Middle frontal gyrus (tissue), 1 donor: ENCODE measurements at regions not wholly inside any gene's neighbourhood (a gene's known extent, or its start where the extent isn't known, plus 50 kb on each side); places are given as distances from the start of the nearest gene placed in this dataset.

Experiments
- DNase-seq: peaks from one replicate; pipeline ENCODE4 v3.0.0-alpha.2; 2015; ENCODE audit warnings: low spot score; ENCODE audit errors: extremely low spot score

GRCh38 chr14:25180221-25180620 is 130.3 kb upstream of the STXBP6 start:
- no peak for DNase-seq

- no peak for DNase-seq
These were observed 128.3 kb upstream of the STXBP6 start for GRCh38 chr14:25178255-25178654.

DNA sequence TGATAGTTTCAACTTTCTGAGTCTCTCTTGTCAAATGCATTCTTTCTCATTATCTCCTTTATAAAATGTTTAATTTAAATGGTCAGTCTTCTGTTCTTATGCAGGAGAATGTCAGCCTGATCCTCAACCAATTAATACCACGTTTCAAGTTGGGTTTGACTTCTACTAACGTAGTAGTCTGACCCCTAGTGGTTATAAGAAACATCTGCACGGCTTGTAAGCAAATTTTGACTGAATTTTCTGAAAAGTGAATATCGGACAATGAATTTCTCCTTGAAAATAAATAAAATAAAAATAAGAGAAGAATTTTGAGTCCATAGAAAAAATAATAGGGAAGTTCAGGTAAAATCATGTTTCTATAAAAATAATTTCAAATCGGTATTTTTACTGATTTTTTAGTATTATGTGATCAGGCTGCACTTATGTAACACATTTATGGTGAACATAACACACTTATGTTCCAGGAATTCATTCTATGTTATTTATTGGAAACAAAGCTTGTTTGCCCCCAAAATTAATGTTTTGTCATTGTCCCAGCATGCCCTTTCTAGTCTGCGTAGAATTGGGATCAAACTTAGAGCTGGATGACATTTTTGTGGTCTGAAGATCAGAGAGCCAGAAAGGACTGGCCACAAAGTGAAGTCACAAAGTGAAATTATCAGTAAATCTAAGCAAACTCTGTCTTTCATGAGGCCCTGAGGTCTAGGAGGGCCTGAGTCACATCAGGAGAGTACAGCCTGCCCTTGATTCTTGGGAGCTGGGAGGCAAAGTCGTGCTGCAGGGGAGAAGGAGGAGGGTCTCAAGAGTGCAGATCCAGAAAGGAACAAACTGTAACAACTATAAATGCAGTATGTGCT is 101.2 kb upstream of the STXBP6 start:
- peak; percentile 40 for DNase-seq

DNA sequence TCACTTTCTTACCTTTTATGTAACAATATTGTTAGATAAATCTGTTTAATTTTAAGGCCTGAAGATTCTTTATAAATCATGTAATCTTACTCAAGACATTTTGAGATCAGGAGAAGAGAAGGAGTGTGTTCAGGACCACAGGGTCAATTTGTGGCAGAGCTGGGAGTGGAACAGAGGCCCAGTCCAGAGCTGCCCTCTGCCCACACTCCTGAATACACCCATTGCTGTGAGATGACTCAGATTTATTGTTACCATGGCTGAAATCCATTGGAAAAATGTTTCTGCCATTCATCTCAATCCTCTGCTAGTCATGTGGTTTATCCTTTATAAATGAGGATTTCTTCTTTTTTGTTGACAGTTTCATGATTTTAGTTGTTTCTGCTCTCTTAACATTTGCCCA is 100.5 kb upstream of the STXBP6 start:
- DNase-seq = no peak

DNA sequence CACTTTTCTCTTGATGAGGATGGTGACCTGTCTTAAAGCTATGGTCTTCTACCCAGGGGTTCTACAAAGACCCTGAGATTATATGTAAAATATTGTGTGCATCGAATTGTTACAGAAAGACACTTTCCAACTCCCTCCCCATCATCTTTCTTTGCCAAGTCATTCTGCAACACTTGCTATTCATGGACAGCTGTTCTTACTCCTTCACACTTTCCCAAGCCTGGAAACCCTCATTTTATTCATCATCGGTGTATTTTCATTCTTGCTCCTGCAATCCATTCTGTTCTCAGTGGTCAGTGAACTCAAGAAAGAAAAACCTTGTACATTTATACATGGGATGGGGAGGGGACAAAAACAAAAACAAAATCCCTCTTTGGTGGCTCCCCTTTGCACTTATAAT is 90.5 kb upstream of the STXBP6 start:
- DNase-seq = peak; percentile 18

DNA sequence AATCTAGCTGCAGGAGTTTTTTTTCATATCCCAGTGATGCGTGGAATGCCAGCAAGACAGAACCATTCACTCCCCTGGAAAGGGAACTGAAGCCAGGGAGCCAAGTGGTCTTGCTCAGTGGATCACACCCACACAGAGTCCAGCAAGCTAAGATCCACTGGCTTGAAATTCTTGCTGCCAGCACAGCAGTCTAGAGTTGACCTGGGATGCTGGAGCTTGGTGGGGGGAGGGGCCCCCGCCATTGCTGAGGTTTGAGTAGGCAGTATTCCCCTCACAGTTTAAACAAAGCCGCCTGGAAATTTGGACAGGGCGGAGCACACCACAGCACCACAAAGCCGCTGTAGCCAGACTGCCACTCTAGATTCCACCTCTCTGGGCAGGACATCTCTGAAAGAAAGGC is 86.9 kb upstream of the STXBP6 start:
- no peak for DNase-seq

- no peak for DNase-seq
These were observed 84.2 kb upstream of the STXBP6 start for GRCh38 chr14:25134184-25134583.

- DNase-seq = peak; percentile 43
These were observed 82.9 kb upstream of the STXBP6 start for GRCh38 chr14:25132732-25133422.

- no peak for DNase-seq
These were observed 82.1 kb upstream of the STXBP6 start for GRCh38 chr14:25132094-25132493.

DNA sequence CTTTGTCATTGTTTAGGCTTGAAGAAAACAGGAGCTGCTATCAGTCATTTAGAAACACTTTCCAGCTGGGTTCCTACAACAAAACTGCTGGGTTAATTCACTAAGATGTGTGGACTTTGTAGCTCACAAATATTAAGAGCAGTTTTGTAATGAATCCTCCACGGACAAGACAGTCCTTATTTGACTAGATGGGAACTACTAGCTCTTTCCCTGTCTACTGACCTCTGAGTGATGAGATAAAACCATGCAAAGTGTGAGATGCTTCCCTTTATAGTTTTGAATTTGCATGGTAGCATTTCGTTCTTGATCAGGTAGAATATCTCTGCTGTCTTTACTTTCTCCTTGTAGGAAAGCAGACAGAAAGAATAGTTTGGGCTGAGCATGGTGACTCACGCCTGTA is 72.9 kb upstream of the STXBP6 start:
- DNase-seq = no peak

DNA sequence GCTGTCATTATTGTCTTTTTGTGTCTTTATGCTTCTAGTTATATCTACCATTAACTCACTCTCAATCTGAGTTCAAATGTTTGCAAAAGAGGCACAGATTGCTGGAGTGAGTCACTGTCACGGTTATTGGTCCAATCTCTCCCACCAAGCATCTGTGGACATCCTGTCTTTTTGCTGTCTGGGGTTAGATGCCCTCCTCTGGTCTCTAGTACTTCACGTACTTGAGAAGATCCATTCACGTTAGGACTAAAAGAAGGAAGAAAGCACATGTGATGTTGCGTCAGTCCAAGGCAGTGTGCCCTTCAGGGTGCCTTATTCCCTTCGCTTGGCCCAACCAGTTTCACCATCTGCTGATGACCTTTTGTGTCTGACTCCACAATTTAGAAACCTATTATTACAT is 72.3 kb upstream of the STXBP6 start:
- no peak for DNase-seq

DNA sequence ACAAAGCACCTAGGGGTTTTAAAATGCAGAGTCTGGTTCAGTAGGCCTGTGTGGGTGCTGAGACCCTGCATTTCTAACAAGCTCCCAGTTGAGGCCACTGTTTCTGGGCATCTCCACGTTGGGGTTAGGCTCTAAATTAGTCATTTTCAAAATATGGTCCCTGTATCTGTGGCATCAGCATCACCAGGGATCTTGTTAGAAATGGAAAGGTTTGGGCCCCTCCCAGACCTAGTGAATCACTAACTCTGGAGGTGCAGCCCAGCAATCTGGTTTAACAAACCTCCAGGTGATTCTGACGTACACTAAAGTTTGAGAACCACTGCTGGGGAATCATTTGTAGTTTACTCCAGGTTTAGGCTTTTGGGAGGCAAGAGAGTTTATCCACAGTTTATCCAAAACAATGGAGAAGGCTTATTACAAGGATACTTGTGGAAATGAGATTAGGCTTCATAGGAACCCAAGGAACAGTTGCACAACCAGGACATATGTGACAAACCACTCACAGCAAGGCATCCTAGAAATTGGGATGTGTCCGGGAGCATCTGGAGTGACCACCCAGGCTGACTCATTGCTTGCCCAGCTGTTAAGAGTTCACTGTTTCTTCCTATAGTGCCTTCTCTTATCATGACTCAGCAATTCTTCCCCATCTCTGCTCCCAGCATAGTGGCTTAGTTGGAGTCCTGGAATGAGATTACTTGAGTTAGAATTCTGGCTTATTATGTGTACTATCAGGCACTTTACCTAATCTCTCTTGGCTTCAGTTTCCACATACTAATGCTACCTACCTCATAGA is 71.6 kb upstream of the STXBP6 start:
- no peak for DNase-seq

DNA sequence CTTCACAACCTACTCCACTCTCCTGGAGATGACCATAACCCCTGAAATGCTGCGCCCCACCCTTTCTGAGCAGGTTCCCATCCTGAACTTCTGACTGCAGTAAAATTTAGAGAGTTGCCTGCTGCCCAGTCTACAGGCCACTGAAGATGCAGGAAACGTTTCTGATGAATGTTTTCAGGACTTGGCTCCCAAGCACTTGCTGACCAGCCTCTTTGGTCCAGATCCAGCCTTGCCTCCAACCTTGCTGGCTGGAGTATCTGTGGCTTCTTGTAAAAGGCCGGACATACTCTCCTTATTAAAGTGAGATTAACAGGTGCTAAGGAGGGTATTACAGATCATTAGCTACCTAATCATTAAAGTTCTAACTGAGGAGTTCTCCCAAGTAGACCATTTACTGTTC is 70.3 kb upstream of the STXBP6 start:
- no peak for DNase-seq

- DNase-seq = no peak
These were observed 68.7 kb upstream of the STXBP6 start for GRCh38 chr14:25118671-25119070.

DNA sequence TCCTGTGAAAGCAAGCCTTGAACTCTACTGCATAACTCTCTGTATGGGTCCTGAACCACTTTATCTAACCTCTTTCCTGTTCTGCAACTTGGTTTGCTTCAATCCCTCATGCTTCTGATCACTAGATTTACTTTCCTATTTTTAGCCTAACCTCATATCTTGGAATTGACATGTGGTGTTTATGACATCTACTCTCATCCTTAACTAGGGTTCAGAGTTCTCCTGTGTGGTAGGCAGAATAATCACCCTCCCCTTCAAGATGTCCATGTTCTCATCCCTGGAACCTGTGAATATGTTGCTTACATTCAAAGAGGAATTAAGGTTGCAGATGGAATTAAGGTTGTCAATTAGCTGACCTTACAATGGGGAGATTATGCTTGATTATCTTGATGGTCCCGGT is 67.4 kb upstream of the STXBP6 start:
- DNase-seq = no peak

- no peak for DNase-seq
These were observed 66.7 kb upstream of the STXBP6 start for GRCh38 chr14:25116607-25117006.

GRCh38 chr14:25113394-25113793 is 63.4 kb upstream of the STXBP6 start:
- DNase-seq = no peak

- DNase-seq = no peak
These were observed 61.2 kb upstream of the STXBP6 start for GRCh38 chr14:25111061-25111601.

DNA sequence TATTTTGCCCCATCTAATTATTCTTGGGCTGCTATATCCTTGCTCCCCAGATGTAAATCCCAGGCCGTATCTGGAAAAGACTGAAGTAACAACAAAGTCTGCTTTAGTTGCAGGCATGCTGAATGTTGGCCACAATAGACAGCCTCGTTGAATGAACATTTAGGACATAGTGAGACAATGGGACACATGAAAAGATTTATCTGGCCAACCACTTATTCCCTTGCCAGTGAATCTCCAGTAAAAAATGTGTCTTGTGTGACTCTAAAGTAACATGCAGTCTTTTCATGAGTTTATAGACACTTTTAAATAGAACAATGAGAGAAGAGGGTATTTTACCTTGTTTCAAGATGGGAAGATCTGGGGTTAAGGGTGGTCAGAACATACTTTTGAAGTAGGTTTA is 60.2 kb upstream of the STXBP6 start:
- DNase-seq = no peak

- no peak for DNase-seq
These were observed 59.0 kb upstream of the STXBP6 start for GRCh38 chr14:25108959-25109358.

DNA sequence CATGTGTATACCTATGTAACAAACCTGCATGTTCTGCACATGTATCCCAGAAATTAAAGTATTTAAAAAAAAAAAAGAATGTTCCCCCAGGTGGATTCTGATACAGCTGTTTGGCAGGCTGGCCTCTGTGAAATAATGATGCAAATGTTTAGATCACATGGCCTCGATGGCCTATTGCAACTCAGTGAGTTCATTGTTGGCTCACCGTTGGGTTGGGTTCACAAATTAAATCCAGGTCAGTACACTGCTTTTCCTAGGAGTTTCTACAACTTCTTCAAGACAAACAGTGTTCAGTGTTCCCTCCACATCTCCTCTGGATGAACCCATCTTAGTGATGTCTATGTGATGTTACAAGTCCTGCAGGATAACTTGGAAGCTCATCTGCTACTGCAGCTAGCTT is 58.3 kb upstream of the STXBP6 start:
- DNase-seq = no peak

GRCh38 chr14:25103820-25104219 is 53.9 kb upstream of the STXBP6 start:
- DNase-seq = no peak
